GM13976 (cell line): ENCODE measurements at regions not wholly inside any gene's neighbourhood (a gene's known extent, or its start where the extent isn't known, plus 50 kb on each side); places are given as distances from the start of the nearest gene placed in this dataset.
"Not testable (repeated sequence)": the region's sequence is repeated elsewhere in the genome, so short reads cannot be mapped to it uniquely, and the experiment has no call there.

Source experiments
- DNase-seq: peaks from one replicate; pipeline ENCODE4 v3.0.0; 2012; ENCODE audit warnings: low spot score
- in situ Hi-C: fragments of 300-500 bp; cut with MboI; formaldehyde crosslinking; loops from one replicate; pipeline ENCODE4 v1.12.0; 2022; ENCODE audit warnings: low sequenced_read_pairs, mixed read lengths, inconsistent platforms; ENCODE audit not compliant: unreplicated experiment
- TF ChIP-seq, protein P1 (sequence below): IDR thresholded peaks from 2 replicates; pipeline ENCODE4 v1.5.1; 2012; ENCODE audit warnings: borderline replicate concordance, mild to moderate bottlenecking; ENCODE audit not compliant: insufficient read depth; ENCODE audit errors: extremely low read depth, missing control alignments, control extremely low read depth

DNA sequence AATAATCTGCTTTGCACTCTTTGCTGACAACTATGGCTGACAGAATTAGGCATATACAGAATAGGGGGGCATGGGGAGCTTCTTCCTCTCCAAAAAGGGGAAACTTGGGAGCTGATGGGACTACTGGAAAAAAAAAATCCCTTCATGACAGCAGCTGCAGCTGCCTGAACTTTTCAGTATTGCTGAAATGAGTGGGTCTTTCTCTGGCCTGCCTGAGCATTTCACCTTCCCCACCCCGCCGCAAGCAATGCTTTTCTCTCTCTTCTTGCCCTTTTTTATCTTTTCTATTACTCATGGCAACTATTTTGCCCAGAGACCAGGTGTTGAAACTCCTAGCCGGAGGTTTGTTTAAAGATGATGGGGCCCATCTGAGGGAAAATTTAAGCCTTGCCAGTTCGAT is 244.9 kb downstream of the SEMA3D start:
- in situ Hi-C loops: no loop called here
- DNase-seq: no peak
- TF ChIP-seq, protein P1, sequence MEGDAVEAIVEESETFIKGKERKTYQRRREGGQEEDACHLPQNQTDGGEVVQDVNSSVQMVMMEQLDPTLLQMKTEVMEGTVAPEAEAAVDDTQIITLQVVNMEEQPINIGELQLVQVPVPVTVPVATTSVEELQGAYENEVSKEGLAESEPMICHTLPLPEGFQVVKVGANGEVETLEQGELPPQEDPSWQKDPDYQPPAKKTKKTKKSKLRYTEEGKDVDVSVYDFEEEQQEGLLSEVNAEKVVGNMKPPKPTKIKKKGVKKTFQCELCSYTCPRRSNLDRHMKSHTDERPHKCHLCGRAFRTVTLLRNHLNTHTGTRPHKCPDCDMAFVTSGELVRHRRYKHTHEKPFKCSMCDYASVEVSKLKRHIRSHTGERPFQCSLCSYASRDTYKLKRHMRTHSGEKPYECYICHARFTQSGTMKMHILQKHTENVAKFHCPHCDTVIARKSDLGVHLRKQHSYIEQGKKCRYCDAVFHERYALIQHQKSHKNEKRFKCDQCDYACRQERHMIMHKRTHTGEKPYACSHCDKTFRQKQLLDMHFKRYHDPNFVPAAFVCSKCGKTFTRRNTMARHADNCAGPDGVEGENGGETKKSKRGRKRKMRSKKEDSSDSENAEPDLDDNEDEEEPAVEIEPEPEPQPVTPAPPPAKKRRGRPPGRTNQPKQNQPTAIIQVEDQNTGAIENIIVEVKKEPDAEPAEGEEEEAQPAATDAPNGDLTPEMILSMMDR: no peak

DNA sequence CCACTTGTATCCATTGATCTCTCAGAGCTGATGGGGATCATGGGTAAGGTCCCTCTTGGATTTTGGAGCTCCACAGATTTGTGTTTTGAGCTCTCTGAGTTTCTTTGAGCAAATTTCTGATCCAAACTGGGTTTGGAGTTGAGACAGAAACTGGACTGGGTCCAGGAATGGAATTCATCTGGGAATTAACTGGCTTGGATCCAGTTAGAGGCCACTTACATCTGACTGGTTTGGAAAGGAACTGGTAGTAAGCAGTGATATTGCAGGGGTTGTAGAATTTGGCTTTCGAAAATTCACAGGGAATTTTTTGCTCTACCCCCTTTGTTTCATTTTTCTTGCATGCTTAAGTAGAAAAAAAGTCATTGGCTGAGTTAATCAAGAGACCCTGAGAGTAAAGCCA is 245.6 kb downstream of the SEMA3D start:
- TF ChIP-seq, protein P1: no peak
- no peak for DNase-seq
- in situ Hi-C loops: no loop called here

DNA sequence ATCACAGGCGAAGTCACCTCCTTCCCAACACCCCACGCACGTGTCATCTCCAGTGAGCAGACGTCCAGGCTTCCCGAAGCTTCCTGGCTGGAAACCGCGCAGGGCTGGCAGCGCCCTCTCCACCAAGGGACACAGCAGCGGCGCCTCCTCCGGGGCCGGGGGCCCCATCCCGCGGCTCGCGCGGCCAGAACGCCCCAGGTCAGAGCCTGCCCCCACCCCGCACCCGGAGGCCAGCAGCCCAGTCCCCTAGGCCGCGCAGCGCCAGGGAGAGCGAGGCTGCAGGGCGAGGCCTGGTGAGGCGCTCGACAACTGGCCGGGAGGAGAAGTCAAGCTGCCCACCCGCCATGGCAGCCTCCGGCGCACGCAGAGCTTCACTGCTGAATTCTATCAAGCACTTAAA is 247.0 kb downstream of the SEMA3D start:
- TF ChIP-seq, protein P1: no peak
- DNase-seq: no peak
- in situ Hi-C loops: no loop called here

DNA sequence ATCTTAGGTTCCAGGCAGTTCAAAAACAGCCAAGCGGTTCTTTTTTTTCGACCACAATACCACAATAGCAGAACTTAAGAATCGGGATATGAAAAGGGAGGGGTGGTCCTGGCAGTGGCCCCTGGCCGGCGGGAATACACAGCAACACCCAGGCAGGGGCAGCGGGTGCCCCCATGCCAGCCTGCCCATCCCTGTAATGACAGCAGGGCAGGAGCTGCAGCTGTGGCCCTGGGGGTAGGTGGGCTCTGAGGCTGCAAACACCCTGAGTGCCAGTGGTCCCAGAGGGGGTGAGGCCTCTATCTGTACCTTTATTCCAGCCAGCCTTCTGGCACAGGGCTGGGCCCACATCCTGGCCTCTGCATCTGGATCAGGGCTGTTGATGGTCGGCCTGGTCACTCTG is 247.4 kb downstream of the SEMA3D start:
- no peak for DNase-seq
- in situ Hi-C loops: no loop called here
- TF ChIP-seq, protein P1: no peak

DNA sequence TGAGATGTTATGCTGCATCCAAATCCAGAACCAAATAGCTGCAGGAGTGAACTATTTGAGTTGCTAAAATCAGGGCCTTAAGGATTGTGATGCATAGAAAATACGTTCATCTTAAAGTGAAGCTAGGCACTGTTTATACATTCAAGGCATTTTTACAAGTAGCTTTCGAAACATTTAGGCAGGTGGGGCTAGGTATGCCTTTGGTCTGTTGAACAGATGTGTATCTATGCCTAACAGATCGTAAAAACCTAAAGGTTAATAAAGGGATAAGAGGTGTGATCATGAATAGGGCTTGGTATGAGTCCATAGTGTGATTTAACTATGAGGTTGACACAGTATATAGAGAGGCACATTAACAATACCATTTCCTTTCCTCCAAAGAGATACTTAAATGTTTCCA is 262.5 kb downstream of the SEMA3D start:
- in situ Hi-C loops: no loop called here

DNA sequence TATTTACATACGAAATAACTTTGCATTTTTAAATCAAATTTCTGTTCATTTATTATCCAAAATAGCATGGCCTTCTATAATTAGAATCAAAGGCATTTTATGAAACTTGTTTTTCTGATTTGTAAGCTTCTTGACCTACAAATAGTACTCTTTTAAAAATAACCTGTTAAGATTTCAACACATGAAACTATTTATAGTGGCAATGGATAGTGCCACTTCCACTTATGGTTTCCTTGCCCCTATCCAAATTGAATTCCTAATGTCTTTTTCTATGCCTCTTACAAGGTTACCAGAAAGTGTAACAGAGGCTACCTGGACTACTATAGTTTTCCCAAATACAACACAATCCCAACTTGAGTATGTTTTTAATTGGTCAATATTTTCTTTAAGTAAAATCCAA is 263.5 kb downstream of the SEMA3D start:
- TF ChIP-seq, protein P1: no peak
- DNase-seq: no peak
- in situ Hi-C loops: no loop called here

More for the DNA sequence above, 262.5 kb downstream of the SEMA3D start:
- DNase-seq: no peak
- TF ChIP-seq, protein P1: no peak

DNA sequence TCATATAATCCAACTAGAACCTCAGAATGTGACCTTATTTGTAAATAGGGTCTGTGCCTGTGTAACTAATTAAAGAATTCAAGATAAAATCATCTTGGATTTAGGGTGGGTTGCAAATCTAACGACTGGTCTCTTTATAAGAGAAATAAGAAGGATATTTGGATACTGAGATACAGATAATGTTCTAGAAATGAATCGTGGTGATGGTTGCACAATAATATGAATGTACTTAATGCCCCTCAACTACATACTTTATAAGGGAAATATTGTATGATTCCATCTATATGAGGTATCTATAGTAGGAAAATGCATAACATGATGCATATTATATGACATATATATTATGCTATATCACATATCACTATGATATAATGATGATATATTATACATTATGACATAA is 265.7 kb downstream of the SEMA3D start:
- no peak for DNase-seq
- TF ChIP-seq, protein P1: no peak
- in situ Hi-C loops: no loop called here

DNA sequence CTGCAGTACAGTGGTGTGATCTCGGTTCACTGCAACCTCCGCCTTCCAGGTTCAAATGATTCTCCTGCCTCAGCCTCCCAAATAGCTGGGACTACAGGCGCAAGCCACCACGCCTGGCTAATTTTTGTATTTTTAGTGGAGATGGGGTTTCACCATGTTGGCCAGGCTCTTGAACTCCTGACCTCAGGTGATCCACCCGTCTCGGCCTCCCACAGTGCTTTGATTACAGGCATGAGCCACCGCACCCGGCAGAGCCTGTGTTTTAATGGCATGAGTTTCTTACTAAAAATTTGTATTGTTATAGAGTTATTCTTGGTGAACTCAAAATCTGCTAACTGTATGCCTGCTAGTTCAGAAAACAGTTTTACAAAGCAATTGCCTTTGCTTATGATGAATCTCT is 269.9 kb downstream of the SEMA3D start:
- in situ Hi-C loops: not testable (repeated sequence)

More for the DNA sequence above, 269.9 kb downstream of the SEMA3D start:
- DNase-seq: not testable (repeated sequence)
